Hepatocyte (in vitro differentiated cells): ENCODE measurements at regions not wholly inside any gene's neighbourhood (a gene's known extent, or its start where the extent isn't known, plus 50 kb on each side); places are given as distances from the start of the nearest gene placed in this dataset.

Experiments used
- CTCF ChIP-seq: fragments of 200-600 bp; sonication (generic); IDR thresholded peaks from 2 replicates; pipeline ENCODE4 v1.5.1; 2016; ENCODE audit warnings: antibody characterized with exemption, mild to moderate bottlenecking; ENCODE audit not compliant: poor library complexity
- EZH2 ChIP-seq: fragments of 200-600 bp; sonication (generic); IDR thresholded peaks from 2 replicates; pipeline ENCODE4 v1.6.1; 2016; ENCODE audit warnings: antibody characterized with exemption, mild to moderate bottlenecking, borderline replicate concordance

DNA sequence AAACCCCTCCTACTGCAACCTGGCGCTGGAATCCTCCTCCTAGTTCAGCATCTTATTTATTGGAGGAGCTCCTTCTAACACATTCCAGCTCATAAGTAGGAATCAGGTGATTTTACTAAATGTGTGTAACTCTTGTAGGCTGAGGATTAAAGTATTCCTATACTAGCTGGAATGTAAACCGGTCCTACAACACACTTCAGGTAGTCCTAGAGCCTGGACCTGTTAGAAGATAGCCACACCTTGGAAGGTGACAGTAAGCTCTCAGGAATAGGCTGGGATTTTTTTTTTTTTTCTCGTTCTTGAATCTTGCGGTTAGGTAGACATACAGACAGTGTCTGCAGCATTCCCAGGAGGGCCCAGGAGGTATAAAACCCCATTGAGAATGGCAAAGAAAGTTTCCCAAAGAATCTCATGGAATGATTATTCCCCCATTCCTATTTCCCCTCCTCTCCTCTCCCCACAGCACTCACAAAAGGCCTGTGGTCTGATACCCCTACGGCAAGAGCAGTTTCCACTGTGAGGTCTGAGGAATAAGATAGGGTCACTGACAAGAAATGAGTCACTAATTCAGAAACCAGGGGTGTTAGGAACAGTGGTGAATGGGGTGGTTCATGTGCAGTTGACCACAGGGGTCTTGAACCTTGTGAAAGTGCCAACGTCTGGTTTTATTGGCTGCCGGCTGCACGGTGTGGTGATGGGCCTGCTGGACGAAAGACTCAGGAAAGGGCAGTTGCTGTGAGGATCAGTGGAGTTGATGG is 267.1 kb downstream of the UTP18 start:
- TF ChIP-seq CTCF (no peak), EZH2 (no peak)
